DMS 273 (cell line): ENCODE measurements at regions not wholly inside any gene's neighbourhood (a gene's known extent, or its start where the extent isn't known, plus 50 kb on each side); places are given as distances from the start of the nearest gene placed in this dataset.

Experiments used
- DNase-seq: peaks from one replicate; lab custom pipeline; 2025; ENCODE audit not compliant: unreplicated experiment; lab: John Stamatoyannopoulos, UW

DNA sequence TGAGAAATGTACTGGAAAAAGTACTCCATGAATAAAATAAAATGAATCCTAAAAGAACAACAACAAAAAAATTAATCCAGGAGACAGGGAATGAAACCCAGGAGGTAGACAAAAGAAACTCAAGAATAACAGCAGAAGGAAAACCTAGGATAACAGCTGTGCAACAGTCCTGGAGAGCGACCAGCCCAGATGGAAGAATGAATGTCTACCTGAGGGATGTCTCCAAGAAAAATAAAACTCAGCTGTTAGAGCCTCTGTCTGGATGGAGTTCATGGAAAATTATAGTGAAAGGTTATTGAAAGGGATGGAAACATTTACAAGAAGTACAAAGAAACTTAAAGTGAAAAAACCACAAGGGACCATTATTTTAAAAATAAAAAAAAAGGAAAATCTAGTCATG lies 135.8 kb upstream of the CA10 start:
- DNase-seq, result no peak

DNA sequence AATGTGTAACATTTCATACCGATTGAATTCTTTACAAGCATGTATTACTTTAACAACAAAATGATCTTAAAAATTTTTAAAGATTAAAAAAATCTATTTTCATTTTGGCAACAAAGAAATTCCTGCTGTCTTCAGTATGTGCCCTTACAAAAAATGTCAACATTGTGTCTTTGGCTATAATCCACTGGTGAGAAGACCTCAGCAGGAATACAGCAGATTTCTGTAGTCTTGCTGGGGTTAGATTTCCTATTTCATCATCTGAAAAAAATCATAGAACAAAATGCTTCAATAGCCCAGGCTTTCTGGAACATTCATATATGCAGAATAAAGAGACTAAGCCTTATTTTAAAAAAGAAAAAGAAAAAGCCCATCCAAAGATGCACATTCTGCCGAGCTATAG lies 129.1 kb upstream of the CA10 start:
- DNase-seq, result no peak

DNA sequence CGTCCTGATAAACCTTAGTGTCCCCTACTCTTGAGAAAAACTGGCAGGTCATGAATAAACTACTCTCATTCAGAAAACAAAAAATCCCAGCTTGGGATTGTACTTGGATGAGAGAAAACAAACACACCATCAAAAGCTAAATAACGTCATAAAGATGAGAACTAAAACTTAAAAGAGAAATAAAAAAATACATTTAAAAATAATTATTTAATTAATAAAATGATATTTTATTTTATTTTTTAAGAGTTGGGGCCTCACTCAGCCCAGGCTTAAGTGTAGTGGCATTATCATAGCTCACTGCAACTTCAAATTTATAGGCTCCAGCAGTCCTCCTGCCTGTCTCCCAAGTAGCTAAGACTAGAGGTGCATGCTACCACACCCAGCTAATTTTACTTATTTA lies 125.4 kb upstream of the CA10 start:
- no peak for DNase-seq

DNA sequence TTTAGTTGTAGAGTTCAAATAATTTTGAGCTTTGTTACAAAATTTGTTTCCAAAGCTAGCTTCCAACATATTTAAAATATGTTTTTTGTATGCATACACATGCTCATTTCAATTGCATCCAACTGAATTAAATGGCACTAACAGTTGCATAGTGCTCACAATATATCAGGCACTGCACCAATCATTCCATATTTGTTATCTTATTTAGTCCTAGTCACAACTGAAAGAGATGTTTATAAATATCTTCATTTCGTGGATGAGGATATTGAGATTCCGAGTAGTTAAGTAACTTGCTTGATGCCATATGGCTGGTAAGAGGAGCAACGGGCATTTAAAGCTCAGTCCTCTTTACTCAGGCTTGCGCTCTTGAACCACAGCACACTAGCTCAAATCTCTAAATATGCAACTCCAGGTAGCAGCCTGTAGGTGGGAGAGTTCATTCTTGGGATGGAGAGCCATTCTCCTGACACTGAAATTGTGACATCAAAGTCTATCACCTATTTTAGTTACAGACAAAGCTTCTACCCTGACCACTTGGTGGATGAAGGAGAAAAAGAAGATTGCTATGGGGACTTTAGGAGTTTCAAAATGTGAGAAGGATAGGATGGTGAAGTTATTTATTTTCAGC lies 118.0 kb upstream of the CA10 start:
- no peak for DNase-seq

DNA sequence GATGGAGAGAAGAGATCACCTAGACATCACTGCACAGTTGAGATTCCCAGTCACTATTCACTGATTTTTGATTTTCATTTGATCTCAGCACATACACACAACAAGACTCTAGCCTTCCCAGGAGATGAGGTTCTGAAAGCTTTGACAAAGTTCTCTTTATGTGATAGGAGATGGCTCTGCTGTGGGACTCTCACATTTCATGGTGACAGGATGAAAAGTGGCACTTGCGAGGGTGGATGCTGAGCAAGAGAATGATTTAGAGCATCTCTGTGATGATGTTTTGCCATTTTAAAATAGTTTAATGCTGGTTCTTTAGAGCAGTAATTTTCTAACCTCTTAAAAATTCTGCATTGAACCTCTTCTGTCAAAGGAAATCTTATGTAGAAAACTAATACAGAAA lies 113.3 kb upstream of the CA10 start:
- no peak for DNase-seq

DNA sequence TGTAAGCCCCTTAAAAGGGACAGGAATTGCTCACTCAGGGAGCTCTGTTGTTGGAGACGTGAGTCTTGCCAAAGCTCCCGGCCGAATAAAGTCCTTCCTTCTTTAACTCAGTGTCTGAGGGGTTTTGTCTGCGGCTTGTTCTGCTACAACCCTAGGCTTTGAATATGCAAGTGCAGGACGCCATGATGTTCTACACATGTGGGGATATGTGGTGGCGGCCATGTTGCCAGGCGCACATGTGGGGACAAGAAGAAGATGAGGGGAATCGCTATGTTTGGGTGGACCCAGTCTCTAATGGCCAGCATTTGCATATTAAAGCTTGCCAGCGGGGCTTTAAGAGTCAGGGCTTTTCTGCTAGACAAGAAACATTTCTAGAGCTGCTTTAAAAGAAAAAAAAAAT lies 96.8 kb upstream of the CA10 start:
- DNase-seq, result no peak

DNA sequence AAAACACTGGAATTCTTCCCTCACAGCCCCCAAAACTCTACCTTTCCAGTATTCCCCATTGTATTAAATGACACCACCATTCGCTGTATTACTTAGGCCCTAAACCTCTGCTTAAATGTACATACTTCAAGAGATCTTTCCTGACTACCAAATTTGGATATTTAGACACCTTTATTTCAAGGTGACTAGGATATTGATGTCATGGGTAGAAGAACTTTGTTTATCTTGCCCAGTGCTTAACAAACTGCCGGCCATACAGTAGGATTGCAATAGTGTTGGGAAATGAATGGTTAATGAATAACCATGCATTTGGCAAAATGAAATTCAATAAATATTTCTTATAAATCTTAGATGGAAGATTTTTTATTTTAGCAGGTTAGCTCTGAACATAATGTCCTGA lies 86.2 kb upstream of the CA10 start:
- DNase-seq, result no peak

DNA sequence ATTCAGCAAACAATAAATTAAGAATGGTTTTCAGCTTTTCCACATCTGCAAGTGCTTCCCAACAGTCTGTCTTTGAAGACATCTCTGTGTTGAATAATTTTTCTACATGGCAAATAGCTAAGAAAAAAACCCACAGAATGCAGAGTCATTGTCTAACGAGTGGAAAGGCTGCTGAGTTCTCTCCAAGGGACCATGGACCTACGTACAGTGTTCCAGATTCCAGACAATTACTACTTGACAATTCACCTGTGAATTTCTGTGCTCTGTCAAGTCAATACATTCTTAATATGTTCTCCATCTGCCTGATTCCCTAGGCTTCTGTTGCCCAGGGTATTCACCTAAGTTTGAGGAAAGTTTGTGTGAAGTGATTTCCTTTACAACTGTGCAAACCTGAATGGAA lies 83.8 kb upstream of the CA10 start:
- no peak for DNase-seq

DNA sequence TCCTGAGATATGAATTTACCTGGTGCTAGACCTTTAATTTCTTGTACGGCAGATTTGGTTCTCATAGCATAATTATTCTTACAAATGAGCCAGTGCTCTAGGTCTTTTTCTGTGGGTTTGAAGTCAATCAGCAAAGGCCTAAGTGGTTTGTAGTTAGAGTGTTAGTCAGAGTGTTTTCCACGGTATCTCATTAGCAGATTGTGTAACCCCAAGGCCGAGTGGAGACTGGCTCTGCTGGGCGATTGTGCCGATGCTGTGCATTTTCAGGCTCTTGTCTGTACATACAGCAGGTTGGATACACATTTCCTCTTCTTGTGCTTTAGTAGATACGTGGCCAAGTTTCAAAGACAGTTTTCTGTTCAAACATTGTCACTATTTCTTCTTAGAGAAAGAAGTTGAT lies 78.6 kb upstream of the CA10 start:
- DNase-seq, result peak; percentile 19

DNA sequence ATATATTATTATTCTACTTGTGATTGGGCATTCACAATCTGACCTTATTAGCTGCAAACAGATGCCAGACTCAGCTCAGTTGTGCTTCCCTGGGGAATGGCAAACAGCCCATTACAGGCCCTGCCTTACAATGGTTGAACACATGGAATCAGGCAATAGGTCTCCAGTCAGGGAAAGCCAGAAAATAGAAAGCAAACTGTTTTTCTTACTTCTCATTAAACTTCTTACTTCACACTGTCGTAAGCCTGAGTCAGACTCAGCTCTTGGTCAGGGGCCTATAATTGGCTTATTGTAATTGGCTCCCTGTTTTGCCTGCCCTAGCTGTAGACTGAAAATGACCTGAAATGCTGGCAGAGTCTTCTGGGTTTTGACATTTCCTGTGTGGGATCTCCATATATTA lies 77.0 kb upstream of the CA10 start:
- peak; percentile 53 for DNase-seq

DNA sequence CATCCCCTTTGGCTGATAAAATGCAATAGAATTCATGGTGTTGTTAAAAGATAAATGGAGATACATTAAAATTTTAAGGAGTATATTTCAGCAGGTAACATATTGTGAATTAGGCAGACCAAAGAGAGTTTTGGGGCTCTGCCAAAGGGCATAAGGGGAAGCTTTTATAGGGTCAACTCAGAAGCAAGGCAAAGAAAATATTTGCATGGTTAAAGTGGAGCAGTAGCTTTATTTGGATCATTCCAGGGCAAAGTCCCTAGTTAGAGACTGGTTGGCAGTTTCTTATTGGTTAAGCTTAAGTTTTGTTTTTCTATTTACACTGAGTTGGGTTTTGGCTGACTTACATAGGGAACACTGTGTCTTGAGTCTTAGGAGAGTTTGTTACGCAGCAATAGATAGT lies 75.1 kb upstream of the CA10 start:
- no peak for DNase-seq

DNA sequence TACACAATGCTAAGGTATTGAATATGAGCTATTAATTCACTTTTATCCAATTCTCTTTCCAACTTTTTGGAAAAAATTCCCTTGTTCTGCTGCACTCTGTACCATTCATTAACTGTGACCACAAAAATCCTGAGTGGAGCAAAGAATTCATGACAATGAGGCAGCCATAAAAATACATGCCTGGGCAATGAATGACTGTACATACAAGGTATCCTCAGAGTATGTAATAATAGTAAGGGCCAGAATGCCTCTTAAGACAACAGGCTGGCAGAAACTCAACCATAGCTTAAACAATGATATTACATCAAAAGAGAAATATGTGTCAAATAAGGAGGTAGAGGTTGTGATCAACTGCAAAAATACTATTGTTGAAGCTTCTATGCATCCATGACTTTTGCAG lies 74.7 kb upstream of the CA10 start:
- no peak for DNase-seq

DNA sequence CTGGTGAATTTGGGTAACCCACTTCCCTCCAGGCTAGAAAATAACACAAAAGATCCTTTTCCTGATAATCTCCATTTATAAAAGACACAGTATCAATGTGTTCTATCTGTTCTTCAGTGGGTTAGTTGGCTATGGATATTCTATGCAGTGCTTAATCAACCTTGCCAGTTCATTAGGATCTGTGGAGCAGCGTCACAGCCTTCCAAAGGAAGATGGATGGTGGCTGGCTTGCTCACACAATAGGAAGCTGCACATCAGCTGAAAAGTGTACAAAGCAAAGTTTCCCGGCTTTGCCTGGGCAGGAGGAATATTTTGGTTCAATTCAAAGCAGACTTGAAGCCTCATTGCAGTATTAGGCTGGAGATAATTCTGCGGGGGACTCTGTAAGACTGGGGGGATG lies 70.3 kb upstream of the CA10 start:
- DNase-seq, result no peak

DNA sequence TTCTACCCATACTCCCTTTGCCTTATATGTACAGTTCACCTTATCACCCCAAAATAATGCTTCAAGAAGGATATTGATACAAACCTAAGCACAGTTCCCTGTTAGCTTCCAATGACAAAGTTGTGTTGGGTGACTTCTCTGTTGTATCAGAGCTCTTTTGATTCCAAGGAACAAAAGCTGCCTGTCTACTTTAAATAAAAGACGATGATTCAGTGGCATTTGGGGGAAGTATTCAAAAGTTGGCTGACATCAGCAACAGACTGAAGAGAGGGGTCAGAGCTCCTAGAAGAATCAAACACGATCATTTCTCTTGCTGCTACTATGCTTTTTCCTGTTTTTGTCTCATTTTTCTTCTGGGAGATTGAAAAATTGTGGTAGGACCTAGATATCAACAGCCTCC lies 69.4 kb upstream of the CA10 start:
- DNase-seq, result no peak

DNA sequence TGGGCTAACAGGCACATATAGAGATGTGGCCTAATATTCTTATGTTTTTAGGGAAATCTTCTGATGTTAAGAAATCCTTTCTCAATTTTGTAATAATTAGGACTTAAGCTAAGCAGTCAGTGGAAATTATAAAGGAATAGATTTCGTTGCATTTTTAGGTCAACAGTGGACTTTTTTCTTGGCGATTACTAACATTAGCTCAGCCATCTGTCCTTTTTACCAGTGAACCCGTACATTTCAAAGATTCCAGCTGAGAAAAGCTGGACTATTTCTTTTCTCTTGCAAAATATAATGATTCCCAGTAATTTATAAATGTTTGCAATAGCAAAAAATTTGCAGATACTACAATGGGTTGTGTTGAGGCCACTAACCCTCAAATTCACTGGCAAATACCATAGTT lies 54.9 kb upstream of the CA10 start:
- no peak for DNase-seq

DNA sequence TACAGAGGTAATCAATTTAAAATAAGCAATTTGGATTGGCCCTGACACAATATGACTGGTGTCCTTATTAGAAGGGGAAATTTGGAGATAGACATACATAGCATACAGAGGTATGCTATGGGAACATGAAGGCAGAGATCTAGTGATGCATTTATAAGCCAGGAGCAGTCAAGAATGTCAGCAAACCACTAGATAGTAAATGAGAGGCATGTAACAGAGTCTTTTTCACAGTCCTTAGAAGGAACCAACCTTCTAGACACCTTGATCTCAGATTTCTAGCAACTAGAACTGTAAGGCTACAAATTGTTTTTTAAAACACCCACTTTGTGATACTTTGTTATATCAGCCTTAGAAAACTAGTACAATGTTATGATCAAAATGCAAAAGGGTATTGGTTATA lies 54.3 kb upstream of the CA10 start:
- DNase-seq, result no peak

DNA sequence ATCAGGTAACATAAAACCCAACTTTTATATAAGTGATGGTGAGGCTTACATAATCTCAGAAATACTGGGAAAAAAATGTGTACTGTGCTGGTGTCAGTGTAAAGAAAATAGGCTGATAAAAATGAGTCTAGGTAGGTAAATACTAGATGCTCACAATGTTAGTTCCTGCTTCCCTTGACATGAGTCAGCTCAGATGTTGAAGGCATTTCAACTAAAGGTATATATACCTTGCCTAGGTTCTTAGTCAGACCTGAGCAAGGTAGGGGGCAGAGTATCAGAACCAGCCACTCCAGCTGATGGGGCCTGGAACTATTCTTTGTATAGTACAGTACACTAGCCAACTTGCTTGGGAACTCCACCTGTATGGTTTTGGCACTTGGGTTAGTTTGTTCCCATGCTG lies 51.0 kb upstream of the CA10 start:
- no peak for DNase-seq
